HG03460 (cell line): ENCODE measurements at regions not wholly inside any gene's neighbourhood (a gene's known extent, or its start where the extent isn't known, plus 50 kb on each side); places are given as distances from the start of the nearest gene placed in this dataset.
"Not testable (repeated sequence)": the region's sequence is repeated elsewhere in the genome, so short reads cannot be mapped to it uniquely, and the experiment has no call there.

Experiments
- ATAC-seq: cut with Tn5 transposase; IDR thresholded peaks from one replicate; pipeline ENCODE4 v1.9.1; 2021; ENCODE audit not compliant: unreplicated experiment

DNA sequence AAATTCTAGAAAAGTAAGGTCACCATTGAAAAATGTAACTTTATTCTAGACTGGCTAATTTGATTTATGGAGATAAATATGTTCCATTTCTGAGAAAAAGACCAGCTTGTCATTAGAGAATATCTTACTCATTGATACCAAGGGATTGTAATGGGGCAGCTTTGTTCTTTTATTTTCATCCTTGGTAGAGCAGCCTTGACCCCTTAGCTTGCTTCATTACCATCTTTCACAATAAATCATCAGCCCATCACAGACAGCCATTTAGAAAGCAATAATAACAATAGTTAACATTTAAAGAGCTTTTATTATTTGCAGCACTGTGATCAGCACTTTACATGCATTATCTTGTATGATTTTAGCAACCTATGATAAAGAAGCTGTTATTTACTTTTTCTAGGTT is 253.6 kb downstream of the C3orf38 start:
- no peak for ATAC-seq

GRCh38 chr3:88408097-88408496 is 258.3 kb downstream of the C3orf38 start:
- ATAC-seq, result no peak

DNA sequence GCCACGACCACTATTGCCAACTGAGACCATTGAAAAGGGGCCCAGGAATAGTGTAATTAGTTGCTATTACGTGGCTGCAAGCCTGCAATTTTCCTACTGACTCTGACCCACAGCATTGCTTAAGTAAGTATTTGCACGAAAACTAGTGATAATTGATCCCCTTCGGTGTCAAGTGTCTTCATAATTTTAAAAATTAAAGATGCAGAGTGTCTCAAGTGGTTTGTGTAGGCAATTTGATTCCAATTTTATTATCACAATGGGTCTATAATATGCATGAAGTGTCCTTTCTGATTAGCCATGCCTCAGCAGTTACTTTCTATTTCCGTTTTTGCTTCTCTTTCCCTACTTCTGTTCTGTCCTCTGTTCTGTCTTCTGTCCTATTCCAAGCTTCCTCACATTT is 259.2 kb downstream of the C3orf38 start:
- no peak for ATAC-seq

GRCh38 chr3:88410259-88410658 is 260.5 kb downstream of the C3orf38 start:
- ATAC-seq, result no peak

DNA sequence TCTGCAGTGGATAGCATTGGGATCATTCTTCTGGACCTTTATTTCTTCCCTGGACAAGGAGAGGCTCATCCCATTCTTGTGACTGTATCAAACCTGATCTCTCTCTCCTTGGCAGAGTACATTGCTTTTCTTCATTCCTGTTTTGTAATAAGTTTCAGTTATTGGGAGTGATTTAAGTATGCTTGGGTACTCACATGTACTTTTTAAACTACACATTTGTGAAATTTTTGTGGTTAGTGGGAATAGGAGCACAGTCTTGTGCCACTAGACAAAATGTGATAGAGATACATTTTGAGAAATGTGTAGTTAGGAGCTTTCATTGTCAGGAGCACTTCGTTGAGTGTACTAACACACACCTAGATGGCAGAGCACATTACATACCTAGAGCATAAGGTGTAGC is 262.6 kb downstream of the C3orf38 start:
- no peak for ATAC-seq

GRCh38 chr3:88416436-88416835 is 266.7 kb downstream of the C3orf38 start:
- no peak for ATAC-seq

GRCh38 chr3:88418219-88418618 is 268.5 kb downstream of the C3orf38 start:
- no peak for ATAC-seq

- peak; percentile 99 for ATAC-seq
Observed at GRCh38 chr3:88433568-88433967, 283.8 kb downstream of the C3orf38 start.

DNA sequence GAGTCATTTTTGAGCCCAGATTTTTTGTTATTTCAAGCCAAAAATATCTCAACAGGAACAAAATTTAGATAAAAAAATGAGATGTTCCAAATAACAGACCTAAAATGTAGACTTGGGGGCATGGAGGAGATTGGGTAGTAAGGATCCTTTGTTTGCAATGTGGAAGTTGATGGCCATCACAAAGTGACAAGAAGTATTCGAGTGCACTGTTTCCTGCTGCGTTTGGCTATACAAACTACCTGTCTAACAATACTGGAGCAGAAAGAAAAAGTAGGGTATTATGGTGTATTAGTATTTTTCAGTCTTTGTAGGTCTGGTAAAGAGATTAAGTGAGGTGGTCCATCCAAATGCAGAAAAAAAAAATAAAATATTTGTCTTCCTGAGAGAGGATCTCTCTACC is 284.2 kb downstream of the C3orf38 start:
- ATAC-seq, result peak; percentile 34

- ATAC-seq, result no peak
Observed at GRCh38 chr3:88440701-88441100, 290.9 kb downstream of the C3orf38 start.

DNA sequence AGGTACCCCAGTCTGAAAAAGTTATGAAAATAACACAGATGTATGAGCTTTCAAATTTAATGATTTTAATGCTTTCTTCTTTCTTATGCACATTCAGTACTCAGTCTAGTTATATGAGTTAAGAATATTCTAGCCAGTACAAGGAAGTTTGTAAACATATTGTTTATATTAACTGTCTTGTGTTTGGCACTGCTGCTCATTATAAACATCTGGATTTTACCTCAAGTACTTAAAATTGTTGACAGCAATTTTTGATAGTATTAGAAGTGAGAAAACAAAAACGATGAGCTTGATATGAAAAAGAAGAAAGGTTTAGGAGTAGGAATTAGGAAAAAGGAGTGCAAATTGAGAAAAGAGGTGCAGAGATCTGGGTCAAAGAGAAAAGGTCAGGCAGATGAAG is 293.3 kb downstream of the C3orf38 start:
- no peak for ATAC-seq

DNA sequence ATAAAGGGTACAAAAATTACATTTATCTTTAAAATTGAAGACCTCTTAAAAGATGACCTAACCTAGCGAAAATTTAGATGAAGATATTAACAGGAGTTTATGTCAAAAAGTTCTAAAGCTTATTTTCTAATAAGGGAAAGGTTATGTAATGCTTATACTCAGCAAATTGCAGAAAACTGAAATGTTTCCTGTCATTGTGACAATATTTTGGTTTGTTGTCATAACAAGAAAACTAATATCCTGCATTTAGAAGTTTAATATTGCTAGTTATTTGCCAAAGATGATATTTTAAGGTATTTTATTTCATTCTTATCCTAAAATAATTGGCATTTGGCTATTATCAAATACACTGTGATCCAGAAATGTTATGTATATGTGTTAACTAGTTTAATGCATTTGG is 294.5 kb downstream of the C3orf38 start:
- no peak for ATAC-seq

DNA sequence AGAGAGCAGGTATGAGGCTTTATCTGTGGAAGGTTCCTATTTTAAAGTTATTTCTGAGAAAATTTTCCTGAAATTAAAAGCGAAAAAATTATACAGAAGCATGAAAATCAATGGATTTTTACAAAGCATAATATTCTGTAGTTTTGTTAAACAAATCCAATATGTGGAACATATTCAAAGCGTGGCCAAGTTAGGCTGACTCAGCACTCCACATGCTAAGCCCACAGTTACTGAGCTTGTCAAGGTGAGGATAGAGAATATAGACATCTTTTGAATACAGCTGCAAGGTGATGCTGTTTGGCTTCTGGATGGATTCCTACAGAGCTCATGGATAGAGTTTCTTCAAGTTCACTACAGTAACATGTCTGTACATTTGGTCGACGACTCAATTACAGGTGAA is 302.5 kb downstream of the C3orf38 start:
- ATAC-seq, result no peak

DNA sequence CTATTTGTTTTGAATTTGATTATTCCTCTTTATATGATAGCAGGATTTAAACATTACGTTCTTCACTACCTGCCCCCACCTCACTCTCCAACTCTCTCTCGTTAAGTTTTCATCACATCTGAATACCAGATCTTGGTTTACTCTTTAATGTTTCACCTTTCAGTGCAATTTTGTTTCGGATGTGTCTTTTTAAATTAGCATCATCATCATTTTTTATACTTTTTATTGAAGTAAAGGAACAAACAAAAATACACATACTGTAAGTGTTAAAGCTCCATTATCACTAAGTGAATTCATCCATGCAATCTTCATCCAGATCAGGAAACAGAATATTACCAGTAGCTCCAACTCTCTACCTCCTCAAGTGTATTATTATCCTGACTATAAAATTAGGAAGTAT is 310.6 kb downstream of the C3orf38 start:
- no peak for ATAC-seq

DNA sequence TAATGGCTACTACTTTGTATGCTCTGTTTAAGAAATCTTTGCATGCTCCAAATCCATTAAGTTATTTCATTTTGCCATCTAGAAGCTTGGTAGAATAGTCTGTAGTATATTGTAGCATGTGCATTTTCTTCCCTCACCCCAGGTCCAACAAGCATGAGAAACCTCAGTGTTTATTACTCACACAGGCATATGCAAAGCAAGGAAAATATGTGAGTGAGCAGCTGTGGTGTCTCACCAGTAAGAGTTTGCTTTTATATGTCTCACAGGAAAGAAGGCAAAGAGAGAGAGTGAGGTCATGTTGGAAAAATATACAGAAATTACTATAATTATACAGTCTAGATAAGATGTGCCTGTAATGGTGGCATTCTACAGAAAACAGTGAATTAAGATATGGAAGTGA is 312.5 kb downstream of the C3orf38 start:
- no peak for ATAC-seq

DNA sequence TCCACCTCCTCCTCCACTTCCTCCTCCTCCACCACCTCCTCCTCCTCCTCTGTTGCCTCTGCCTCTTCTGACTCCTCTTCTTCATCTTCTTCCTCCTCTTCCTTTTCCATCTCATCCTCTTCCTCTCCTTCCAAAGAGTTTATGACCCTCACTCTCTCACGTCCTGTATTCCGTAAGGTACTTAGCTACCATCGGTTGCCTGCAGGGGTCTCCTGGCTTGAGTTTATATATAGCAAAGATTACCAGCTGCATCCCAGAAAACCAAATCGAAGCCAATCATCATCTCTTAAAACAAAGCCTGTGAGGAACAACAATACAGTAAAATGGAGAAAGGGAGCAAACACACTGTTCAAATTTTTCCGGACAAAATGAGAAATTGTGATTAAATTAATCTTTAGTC is 317.4 kb downstream of the C3orf38 start:
- ATAC-seq, result no peak

- no peak for ATAC-seq
Observed at GRCh38 chr3:88469216-88469615, 319.5 kb downstream of the C3orf38 start.

- no peak for ATAC-seq
Observed at GRCh38 chr3:88478460-88478859, 328.7 kb downstream of the C3orf38 start.

GRCh38 chr3:88480822-88481221 is 331.1 kb downstream of the C3orf38 start:
- ATAC-seq, result no peak

DNA sequence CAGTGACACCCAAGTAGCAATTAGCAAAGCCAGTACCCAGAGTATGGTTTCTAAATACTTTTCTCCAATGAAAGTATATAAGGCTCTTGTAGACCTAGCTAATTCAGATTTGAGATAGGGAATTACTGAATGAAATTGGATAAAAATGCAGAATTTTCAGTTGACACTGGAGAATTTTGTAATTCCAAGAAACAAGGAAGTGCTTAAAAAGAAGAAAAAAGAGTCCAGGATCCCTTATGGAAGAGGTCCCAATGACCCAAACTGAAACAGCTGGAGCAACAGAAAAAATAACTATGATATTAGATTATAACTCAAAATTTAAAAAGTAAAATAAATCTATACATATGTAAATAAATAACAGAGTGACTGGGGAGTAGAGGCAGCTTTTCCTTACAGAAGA is 335.2 kb downstream of the C3orf38 start:
- no peak for ATAC-seq

DNA sequence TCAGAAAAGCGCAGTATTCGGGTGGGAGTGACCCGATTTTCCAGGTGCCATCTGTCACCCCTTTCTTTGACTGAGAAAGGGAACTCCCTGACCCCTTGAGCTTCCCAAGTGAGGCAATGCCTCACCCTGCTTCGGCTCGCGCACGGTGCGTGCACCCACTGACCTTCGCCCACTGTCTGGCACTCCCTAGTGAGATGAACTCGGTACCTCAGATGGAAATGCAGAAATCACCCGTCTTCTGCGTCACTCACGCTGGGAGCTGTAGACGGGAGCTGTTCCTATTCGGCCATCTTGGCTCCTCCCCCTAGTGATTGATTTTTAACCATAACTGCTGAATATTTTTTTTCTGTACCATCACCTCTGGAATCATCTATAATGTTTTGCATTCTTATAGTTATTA is 359.1 kb downstream of the C3orf38 start:
- ATAC-seq, result not testable (repeated sequence)

DNA sequence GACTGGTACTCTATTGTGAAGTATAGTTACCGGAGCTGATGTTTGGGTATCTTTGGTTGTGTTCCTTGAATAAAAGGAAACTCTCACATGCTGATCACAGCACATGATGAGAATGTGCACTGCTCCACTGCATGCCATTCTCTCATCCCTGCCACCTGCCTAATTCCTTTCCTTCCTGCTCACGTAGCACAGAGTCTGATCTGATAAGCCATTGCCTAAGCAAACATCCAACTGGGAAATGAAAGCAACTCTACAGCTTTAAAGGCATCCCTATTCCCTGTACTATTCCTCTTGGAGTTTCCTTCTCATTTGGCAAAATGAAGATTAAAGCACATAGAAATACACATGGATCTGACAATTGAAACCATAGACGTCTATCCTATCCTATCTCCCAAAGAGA is 359.8 kb downstream of the C3orf38 start:
- ATAC-seq, result no peak

DNA sequence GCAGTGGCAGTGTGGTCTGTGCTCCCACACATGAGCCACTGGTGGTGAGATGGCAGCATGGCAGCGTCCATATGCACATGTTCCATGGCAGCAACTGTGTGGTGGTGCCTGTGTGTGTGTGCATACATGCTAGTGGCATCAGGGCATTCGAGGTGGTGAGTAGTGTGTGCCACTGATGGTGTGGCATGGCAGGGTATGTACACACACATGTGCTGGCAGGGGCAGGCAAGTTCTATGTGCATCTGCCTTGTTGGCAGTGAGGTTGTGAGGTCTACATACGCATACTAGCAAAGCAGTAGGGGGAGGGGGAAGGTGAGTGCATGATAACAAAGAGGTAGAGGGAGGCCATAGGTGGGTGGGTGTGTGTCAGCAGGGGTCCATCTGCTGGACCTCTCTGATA is 378.7 kb downstream of the C3orf38 start:
- no peak for ATAC-seq

DNA sequence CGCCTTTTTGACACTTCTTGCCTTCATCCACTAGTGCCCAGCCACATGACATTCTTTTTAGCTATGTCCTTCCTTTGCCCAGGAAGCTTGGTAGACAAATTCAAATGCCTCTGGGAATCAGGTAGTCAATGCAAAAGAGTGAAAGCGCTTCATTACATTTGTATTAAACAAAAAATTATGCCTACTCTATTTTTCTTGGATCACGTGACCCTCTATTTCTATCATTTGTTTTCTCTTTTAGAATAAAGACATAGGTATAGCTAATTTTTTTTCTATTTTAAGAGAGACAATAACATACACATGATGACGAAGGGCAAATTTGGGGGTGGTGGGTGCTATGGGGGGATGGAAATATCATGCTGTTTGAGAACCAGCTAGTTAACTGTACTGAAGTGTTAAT is 384.8 kb downstream of the C3orf38 start:
- ATAC-seq, result no peak
